H1 (cell line): ENCODE measurements at regions not wholly inside any gene's neighbourhood (a gene's known extent, or its start where the extent isn't known, plus 50 kb on each side); places are given as distances from the start of the nearest gene placed in this dataset.

Experiments used
- ASH2L ChIP-seq: fragments of 200-600, 300-600 bp; sonication (generic); IDR thresholded peaks from one replicate; pipeline ENCODE4 v1.7.1; 2017; ENCODE audit warnings: low read length
- BCL11A ChIP-seq, 2 experiments: IDR thresholded peaks; one replicate each; pipeline ENCODE4 v1.6.1; 2011; ENCODE audit warnings: low read depth in 2 of 2, low read length in 2 of 2, mild to moderate bottlenecking in 2 of 2
- CHD2 ChIP-seq: IDR thresholded peaks from 2 replicates; pipeline ENCODE4 v1.6.1; 2012; ENCODE audit warnings: low read length, improper control_type of control experiment
- CHD7 ChIP-seq: fragments of 300-600 bp; sonication (generic); IDR thresholded peaks from 2 replicates; pipeline ENCODE4 v1.7.1; 2012; ENCODE audit warnings: low read length, moderate library complexity, mild to moderate bottlenecking, inconsistent platforms; ENCODE audit not compliant: insufficient replicate concordance
- GABPA ChIP-seq: IDR thresholded peaks from 2 replicates; pipeline ENCODE4 v1.6.1; 2011; ENCODE audit warnings: mild to moderate bottlenecking, low read length, moderate library complexity, borderline replicate concordance; ENCODE audit not compliant: insufficient read depth
- GTF2F1 ChIP-seq: IDR thresholded peaks from 2 replicates; pipeline ENCODE4 v1.6.1; 2012; ENCODE audit warnings: low read depth, low read length, improper control_type of control experiment, borderline replicate concordance
- MAX ChIP-seq: IDR thresholded peaks from 2 replicates; pipeline ENCODE4 v1.6.1; 2012; ENCODE audit warnings: inconsistent platforms
- POLR2A ChIP-seq, 2 experiments: IDR thresholded peaks; 1 replicate in 1 of 2; 2 replicates in 1 of 2; pipeline ENCODE4 v1.6.1; 2011; ENCODE audit warnings: low read depth in 2 of 2, low read length in 2 of 2, mild to moderate bottlenecking in 2 of 2; ENCODE audit errors: control extremely low read depth in 1 of 2
- POLR2AphosphoS5 ChIP-seq: IDR thresholded peaks from 2 replicates; pipeline ENCODE4 v1.6.1; 2011; ENCODE audit warnings: low read depth, low read length
- RBBP5 ChIP-seq: IDR thresholded peaks from 2 replicates; pipeline ENCODE4 v1.7.1; 2012; ENCODE audit warnings: low read depth, mild to moderate bottlenecking, inconsistent platforms, low read length, moderate library complexity, borderline replicate concordance
- TCF12 ChIP-seq: IDR thresholded peaks from 2 replicates; pipeline ENCODE4 v1.6.1; 2011; ENCODE audit warnings: low read depth, mild to moderate bottlenecking, low read length
- TEAD4 ChIP-seq: IDR thresholded peaks from 2 replicates; pipeline ENCODE4 v1.6.1; 2012; ENCODE audit warnings: low read depth, low read length, inconsistent platforms, mixed read lengths

DNA sequence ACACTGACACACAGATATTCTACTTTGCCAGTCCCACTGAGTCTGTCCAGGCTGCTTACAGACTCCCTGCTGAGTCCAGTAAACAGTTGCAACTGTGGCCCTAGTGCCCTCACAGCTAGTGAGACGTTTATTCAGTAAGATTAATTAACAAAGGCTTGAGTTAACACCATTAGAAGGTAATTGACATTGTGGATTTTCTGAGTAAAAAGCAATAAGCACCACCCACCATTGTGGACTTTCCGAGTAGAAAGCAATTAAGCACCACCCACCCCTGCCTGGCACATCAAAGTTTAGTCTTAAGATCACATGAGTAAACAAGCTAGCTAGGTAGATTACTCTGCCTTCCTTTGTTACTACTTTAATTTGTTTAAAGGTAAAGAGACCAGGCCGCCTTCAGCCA is 408.6 kb upstream of the IMPG1 start (continued):
- TF ChIP-seq CHD7 (no peak), POLR2AphosphoS5 (no peak), GABPA (no peak), RBBP5 (no peak), BCL11A (IDR thresholded peaks at IDR 0.05; ENCODE audit: low read depth in 2 of 2, low read length in 2 of 2) (no peak), TEAD4 (no peak), POLR2A (IDR thresholded peaks at IDR 0.05; ENCODE audit: control extremely low read depth in 1 of 2, low read depth in 2 of 2, low read length in 2 of 2) (no peak), ASH2L (no peak), GTF2F1 (no peak), CHD2 (no peak), MAX (no peak), TCF12 (no peak)
- TF ChIP-seq, all 59 proteins: peak for 0
